GM23338 (cell line): ENCODE measurements at regions not wholly inside any gene's neighbourhood (a gene's known extent, or its start where the extent isn't known, plus 50 kb on each side); places are given as distances from the start of the nearest gene placed in this dataset.

Experiments used
- ATAC-seq: fragments of 200-7000 bp; cut with Tn5 transposase; 3 replicates; pipeline ENCODE4 v1.9.1; 2020
- DNase-seq: peaks from one replicate; pipeline ENCODE4 v3.0.0-alpha.2; 2015; ENCODE audit warnings: low spot score
- H2AFZ ChIP-seq: fragments of 200-600 bp; sonication (generic); 2 replicates; pipeline ENCODE4 v1.8.0; 2016; ENCODE audit warnings: antibody characterized with exemption, mild to moderate bottlenecking, moderate library complexity
- H3F3A ChIP-seq: fragments of 200-600 bp; sonication (generic); replicated peaks from 2 replicates; pipeline ENCODE4 v1.8.0; 2017; ENCODE audit warnings: antibody characterized with exemption, mixed run types, low read depth
- H3K27ac ChIP-seq: fragments of 200-600 bp; sonication (generic); 2 replicates; pipeline ENCODE4 v1.6.1; 2016; ENCODE audit warnings: low read depth
- H3K27me3 ChIP-seq: fragments of 200-600 bp; sonication (generic); 2 replicates; pipeline ENCODE4 v1.8.0; 2016; ENCODE audit warnings: mild to moderate bottlenecking, mixed run types, moderate library complexity; ENCODE audit not compliant: insufficient read depth
- H3K36me3 ChIP-seq: fragments of 200-600 bp; sonication (generic); 2 replicates; pipeline ENCODE4 v1.8.0; 2016; ENCODE audit warnings: mild to moderate bottlenecking; ENCODE audit not compliant: insufficient read depth
- H3K4me1 ChIP-seq: fragments of 200-600 bp; sonication (generic); 2 replicates; pipeline ENCODE4 v1.8.0; 2016; ENCODE audit warnings: mild to moderate bottlenecking, moderate library complexity; ENCODE audit not compliant: insufficient read depth
- H3K4me2 ChIP-seq: fragments of 200-600 bp; sonication (generic); 2 replicates; pipeline ENCODE4 v1.7.1; 2017; ENCODE audit warnings: mixed run types
- H3K4me3 ChIP-seq: fragments of 200-600 bp; sonication (generic); 2 replicates; pipeline ENCODE4 v1.6.1; 2016; ENCODE audit warnings: mixed run types
- H3K79me2 ChIP-seq: fragments of 200-600 bp; sonication (generic); replicated peaks from 2 replicates; pipeline ENCODE4 v1.8.0; 2017; ENCODE audit warnings: mild to moderate bottlenecking; ENCODE audit not compliant: insufficient read depth
- H3K9me2 ChIP-seq: fragments of 200-600 bp; sonication (generic); 2 replicates; pipeline ENCODE4 v1.8.0; 2017; ENCODE audit not compliant: insufficient read depth
- H4K20me1 ChIP-seq: fragments of 200-600 bp; sonication (generic); replicated peaks from 2 replicates; pipeline ENCODE4 v1.8.0; 2017; ENCODE audit warnings: mild to moderate bottlenecking; ENCODE audit not compliant: insufficient read depth
- H3K27ac Mint-ChIP-seq: 2 replicates; pipeline ENCODE4 v1.8.0; 2020; ENCODE audit warnings: inconsistent platforms, mild to moderate bottlenecking, moderate library complexity, mixed read lengths
- H3K27me3 Mint-ChIP-seq: 3 replicates; pipeline ENCODE4 v1.8.0; 2022; ENCODE audit warnings: low read depth, mild to moderate bottlenecking, moderate library complexity, mixed read lengths, inconsistent platforms; ENCODE audit not compliant: insufficient read depth, poor library complexity
- H3K36me3 Mint-ChIP-seq: 3 replicates; pipeline ENCODE4 v1.8.0; 2021; ENCODE audit warnings: low read depth, mild to moderate bottlenecking, inconsistent platforms, moderate library complexity, mixed read lengths
- H3K4me1 Mint-ChIP-seq: 3 replicates; pipeline ENCODE4 v1.8.0; 2020; ENCODE audit warnings: mild to moderate bottlenecking, inconsistent platforms, mixed read lengths
- H3K4me3 Mint-ChIP-seq: 3 replicates; pipeline ENCODE4 v1.8.0; 2021; ENCODE audit warnings: moderate library complexity, mild to moderate bottlenecking, inconsistent platforms, mixed read lengths
- H3K9me3 Mint-ChIP-seq: 3 replicates; pipeline ENCODE4 v1.8.0; 2020; ENCODE audit warnings: moderate library complexity, mild to moderate bottlenecking, inconsistent platforms, mixed read lengths
- CREB1 ChIP-seq: fragments of 250-450 bp; sonication (Bioruptor Pico); IDR thresholded peaks from 2 replicates; pipeline ENCODE4 v1.5.0; 2020; ENCODE audit warnings: low read depth, mild to moderate bottlenecking, moderate library complexity
- CTCF ChIP-seq, 2 experiments: fragments of 200-600 bp in 1 of 2; sonication (generic) in 1 of 2; conservative IDR thresholded peaks; 2 replicates each; pipeline versions ENCODE4 v1.5.1 to v1.6.1; 2016 to 2017; ENCODE audit warnings: antibody characterized with exemption in 2 of 2, low read depth in 2 of 2, mild to moderate bottlenecking in 2 of 2, moderate library complexity in 1 of 2
- EZH2 ChIP-seq: fragments of 200-600 bp; sonication (generic); IDR thresholded peaks from one replicate; pipeline ENCODE4 v1.8.0; 2017; ENCODE audit warnings: antibody characterized with exemption, mild to moderate bottlenecking, low read depth; ENCODE audit not compliant: unreplicated experiment
- EZH2phosphoT487 ChIP-seq: fragments of 200-600 bp; sonication (generic); IDR thresholded peaks from one replicate; pipeline ENCODE4 v1.8.1; 2018; ENCODE audit warnings: antibody characterized with exemption; ENCODE audit not compliant: unreplicated experiment
- NANOG ChIP-seq: IDR thresholded peaks from 2 replicates; pipeline ENCODE4 v1.6.1; 2016; ENCODE audit warnings: antibody characterized with exemption, borderline replicate concordance
- POLR2AphosphoS5 ChIP-seq: IDR thresholded peaks from 2 replicates; pipeline ENCODE4 v1.6.1; 2016; ENCODE audit warnings: antibody characterized with exemption, low read depth
- STAT1 ChIP-seq: IDR thresholded peaks from one replicate; pipeline ENCODE4 v1.6.1; 2016; ENCODE audit warnings: antibody characterized with exemption; ENCODE audit not compliant: unreplicated experiment
- TF ChIP-seq, protein P1 (sequence below): IDR thresholded peaks from one replicate; pipeline ENCODE4 v1.6.1; 2018; ENCODE audit warnings: antibody characterized with exemption; ENCODE audit not compliant: unreplicated experiment
- TF ChIP-seq, protein P2 (sequence below): IDR thresholded peaks from 2 replicates; pipeline ENCODE4 v1.6.1; 2016; ENCODE audit warnings: antibody characterized with exemption

DNA sequence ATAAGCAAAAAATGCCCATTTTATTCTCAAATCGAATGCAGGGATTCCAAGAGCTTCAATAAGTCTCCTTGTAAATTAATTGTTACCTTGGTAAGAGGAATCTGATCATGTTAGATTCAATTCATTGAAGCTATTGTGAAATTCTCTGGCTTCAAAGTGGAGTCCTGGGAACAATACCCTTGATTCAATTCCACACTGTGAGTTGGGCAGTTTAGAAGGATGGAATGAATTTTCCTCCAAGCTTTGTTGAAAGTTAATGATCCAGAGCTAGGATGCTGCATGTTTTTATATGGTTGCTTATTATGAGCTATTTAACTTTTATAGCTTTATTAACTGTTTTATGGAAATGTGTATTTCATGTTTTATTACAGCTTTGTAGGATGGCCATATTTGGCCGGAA is 89.9 kb upstream of the IGF1 start:
- no peaks in the 10 kb centered on the region for H3K27me3 Mint-ChIP-seq

More for the DNA sequence above, 89.9 kb upstream of the IGF1 start:
- H3K4me2 ChIP-seq: no peak overlapping the region
- no peaks in the 10 kb centered on the region for H3K79me2 ChIP-seq
- Mint-ChIP-seq H3K27ac (no peak overlapping the region), H3K4me3 (no peak overlapping the region), H3K9me3 (peaks cover 5% of the 10 kb centered on the region; the same call in 1 of the 3 replicates), H3K36me3 (no peaks in the 10 kb centered on the region), H3K4me1 (no peaks in the 10 kb centered on the region)
- H3K36me3 ChIP-seq: no peaks in the 10 kb centered on the region
- no peak overlapping the region for H3K4me3 ChIP-seq
- DNase-seq (no peak), ATAC-seq (no peak)
- H3K9me2 ChIP-seq: no peaks in the 10 kb centered on the region
- TF ChIP-seq, protein P1, sequence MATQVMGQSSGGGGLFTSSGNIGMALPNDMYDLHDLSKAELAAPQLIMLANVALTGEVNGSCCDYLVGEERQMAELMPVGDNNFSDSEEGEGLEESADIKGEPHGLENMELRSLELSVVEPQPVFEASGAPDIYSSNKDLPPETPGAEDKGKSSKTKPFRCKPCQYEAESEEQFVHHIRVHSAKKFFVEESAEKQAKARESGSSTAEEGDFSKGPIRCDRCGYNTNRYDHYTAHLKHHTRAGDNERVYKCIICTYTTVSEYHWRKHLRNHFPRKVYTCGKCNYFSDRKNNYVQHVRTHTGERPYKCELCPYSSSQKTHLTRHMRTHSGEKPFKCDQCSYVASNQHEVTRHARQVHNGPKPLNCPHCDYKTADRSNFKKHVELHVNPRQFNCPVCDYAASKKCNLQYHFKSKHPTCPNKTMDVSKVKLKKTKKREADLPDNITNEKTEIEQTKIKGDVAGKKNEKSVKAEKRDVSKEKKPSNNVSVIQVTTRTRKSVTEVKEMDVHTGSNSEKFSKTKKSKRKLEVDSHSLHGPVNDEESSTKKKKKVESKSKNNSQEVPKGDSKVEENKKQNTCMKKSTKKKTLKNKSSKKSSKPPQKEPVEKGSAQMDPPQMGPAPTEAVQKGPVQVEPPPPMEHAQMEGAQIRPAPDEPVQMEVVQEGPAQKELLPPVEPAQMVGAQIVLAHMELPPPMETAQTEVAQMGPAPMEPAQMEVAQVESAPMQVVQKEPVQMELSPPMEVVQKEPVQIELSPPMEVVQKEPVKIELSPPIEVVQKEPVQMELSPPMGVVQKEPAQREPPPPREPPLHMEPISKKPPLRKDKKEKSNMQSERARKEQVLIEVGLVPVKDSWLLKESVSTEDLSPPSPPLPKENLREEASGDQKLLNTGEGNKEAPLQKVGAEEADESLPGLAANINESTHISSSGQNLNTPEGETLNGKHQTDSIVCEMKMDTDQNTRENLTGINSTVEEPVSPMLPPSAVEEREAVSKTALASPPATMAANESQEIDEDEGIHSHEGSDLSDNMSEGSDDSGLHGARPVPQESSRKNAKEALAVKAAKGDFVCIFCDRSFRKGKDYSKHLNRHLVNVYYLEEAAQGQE: no peak
- TF ChIP-seq POLR2AphosphoS5 (no peak), NANOG (no peak), CTCF (conservative IDR thresholded peaks at IDR 0.05; ENCODE audit: low read depth in 2 of 2) (no peak), EZH2phosphoT487 (no peak), CREB1 (CRISPR knock-in tag) (no peak), EZH2 (no peak), STAT1 (no peak)
- TF ChIP-seq, protein P2, sequence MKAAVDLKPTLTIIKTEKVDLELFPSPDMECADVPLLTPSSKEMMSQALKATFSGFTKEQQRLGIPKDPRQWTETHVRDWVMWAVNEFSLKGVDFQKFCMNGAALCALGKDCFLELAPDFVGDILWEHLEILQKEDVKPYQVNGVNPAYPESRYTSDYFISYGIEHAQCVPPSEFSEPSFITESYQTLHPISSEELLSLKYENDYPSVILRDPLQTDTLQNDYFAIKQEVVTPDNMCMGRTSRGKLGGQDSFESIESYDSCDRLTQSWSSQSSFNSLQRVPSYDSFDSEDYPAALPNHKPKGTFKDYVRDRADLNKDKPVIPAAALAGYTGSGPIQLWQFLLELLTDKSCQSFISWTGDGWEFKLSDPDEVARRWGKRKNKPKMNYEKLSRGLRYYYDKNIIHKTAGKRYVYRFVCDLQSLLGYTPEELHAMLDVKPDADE: no peak
- no peaks in the 10 kb centered on the region for H4K20me1 ChIP-seq
- no peak overlapping the region for H2AFZ ChIP-seq
- no peaks in the 10 kb centered on the region for H3K27me3 ChIP-seq
- H3F3A ChIP-seq: no peaks in the 10 kb centered on the region
- H3K4me1 ChIP-seq: no peaks in the 10 kb centered on the region
- no peak overlapping the region for H3K27ac ChIP-seq
